PFSK-1 (cell line): ENCODE measurements at regions not wholly inside any gene's neighbourhood (a gene's known extent, or its start where the extent isn't known, plus 50 kb on each side); places are given as distances from the start of the nearest gene placed in this dataset.

Experiments used
- FOXP2 ChIP-seq: optimal IDR thresholded peaks from 2 replicates; pipeline ENCODE3; 2011; ENCODE audit warnings: borderline replicate concordance, control low read depth, inconsistent platforms; ENCODE audit not compliant: insufficient read depth; ENCODE audit errors: extremely low read length, extremely low read depth
- POLR2AphosphoS5 ChIP-seq: IDR thresholded peaks from 2 replicates; pipeline ENCODE4 v1.6.1; 2012; ENCODE audit warnings: low read depth, mild to moderate bottlenecking, control low read depth, low read length, moderate library complexity
- REST ChIP-seq, 2 experiments: IDR thresholded peaks; 2 replicates each; pipeline versions ENCODE4 v1.6.1 to v1.8.0; 2011 to 2012; ENCODE audit warnings: low read depth in 2 of 2, low read length in 2 of 2, control low read depth in 1 of 2, inconsistent platforms in 1 of 2, mild to moderate bottlenecking in 1 of 2, moderate library complexity in 1 of 2; ENCODE audit not compliant: insufficient read depth in 1 of 2
- TAF1 ChIP-seq: IDR thresholded peaks from 2 replicates; pipeline ENCODE4 v1.6.1; 2012; ENCODE audit warnings: low read length, control low read depth, borderline replicate concordance; ENCODE audit not compliant: insufficient read depth

- TF ChIP-seq POLR2AphosphoS5 (no peak), TAF1 (no peak), FOXP2 (no peak), REST (IDR thresholded peaks at IDR 0.05; ENCODE audit: insufficient read depth in 1 of 2, low read depth in 2 of 2, low read length in 2 of 2) (no peak)
Measured at GRCh38 chr12:59055204-59055860, 135.0 kb upstream of the LRIG3 start.
